HCEC 1CT (cell line): ENCODE measurements at regions not wholly inside any gene's neighbourhood (a gene's known extent, or its start where the extent isn't known, plus 50 kb on each side); places are given as distances from the start of the nearest gene placed in this dataset.
"Not testable (repeated sequence)": the region's sequence is repeated elsewhere in the genome, so short reads cannot be mapped to it uniquely, and the experiment has no call there.

ENCODE experiments used
- DNase-seq: peaks from one replicate; pipeline ENCODE4 v3.0.0-alpha.2; 2017

GRCh38 chr3:89946884-89947283 lies 839.5 kb downstream of the EPHA3 start:
- no peak for DNase-seq

GRCh38 chr3:89947337-89947954 lies 840.0 kb downstream of the EPHA3 start:
- DNase-seq = peak; percentile 9

GRCh38 chr3:89948008-89948407 lies 840.6 kb downstream of the EPHA3 start:
- no peak for DNase-seq

- no peak for DNase-seq
Measured at GRCh38 chr3:89950772-89951171, 843.4 kb downstream of the EPHA3 start.

- DNase-seq = no peak
Measured at GRCh38 chr3:89954137-89954536, 846.7 kb downstream of the EPHA3 start.

- no peak for DNase-seq
Measured at GRCh38 chr3:89955156-89955555, 847.7 kb downstream of the EPHA3 start.

GRCh38 chr3:89957451-89957850 lies 850.0 kb downstream of the EPHA3 start:
- peak; percentile 29 for DNase-seq

- not testable (repeated sequence) for DNase-seq
Measured at GRCh38 chr3:89958163-89958562, 850.7 kb downstream of the EPHA3 start.

- DNase-seq = peak; percentile 83
Measured at GRCh38 chr3:89964347-89964746, 856.9 kb downstream of the EPHA3 start.

- DNase-seq = no peak
Measured at GRCh38 chr3:89966877-89967665, 859.6 kb downstream of the EPHA3 start.

GRCh38 chr3:89971329-89971728 lies 863.9 kb downstream of the EPHA3 start:
- DNase-seq = no peak

GRCh38 chr3:89973156-89973555 lies 865.7 kb downstream of the EPHA3 start:
- no peak for DNase-seq

GRCh38 chr3:89974903-89975519 lies 867.6 kb downstream of the EPHA3 start:
- DNase-seq = no peak

GRCh38 chr3:89983449-89983848 lies 876.0 kb downstream of the EPHA3 start:
- no peak for DNase-seq

- no peak for DNase-seq
Measured at GRCh38 chr3:90005281-90005847, 897.9 kb downstream of the EPHA3 start.

- DNase-seq = peak; percentile 66
Measured at GRCh38 chr3:90007778-90008499, 900.5 kb downstream of the EPHA3 start.

- DNase-seq = peak; percentile 91
Measured at GRCh38 chr3:90010341-90010740, 902.9 kb downstream of the EPHA3 start.

GRCh38 chr3:90011131-90011530 lies 903.7 kb downstream of the EPHA3 start:
- no peak for DNase-seq

GRCh38 chr3:90011596-90011995 lies 904.2 kb downstream of the EPHA3 start:
- DNase-seq = no peak

- DNase-seq = no peak
Measured at GRCh38 chr3:90011996-90012395, 904.6 kb downstream of the EPHA3 start.

GRCh38 chr3:90015688-90016356 lies 908.4 kb downstream of the EPHA3 start:
- peak; percentile 56 for DNase-seq

GRCh38 chr3:90016555-90016954 lies 909.1 kb downstream of the EPHA3 start:
- DNase-seq = no peak
